ENCODE measurements at regions not wholly inside any gene's neighbourhood (a gene's known extent, or its start where the extent isn't known, plus 50 kb on each side); places are given as distances from the start of the nearest gene placed in this dataset.
"Not testable (repeated sequence)": the region's sequence is repeated elsewhere in the genome, so short reads cannot be mapped to it uniquely, and the experiment has no call there.

DNA sequence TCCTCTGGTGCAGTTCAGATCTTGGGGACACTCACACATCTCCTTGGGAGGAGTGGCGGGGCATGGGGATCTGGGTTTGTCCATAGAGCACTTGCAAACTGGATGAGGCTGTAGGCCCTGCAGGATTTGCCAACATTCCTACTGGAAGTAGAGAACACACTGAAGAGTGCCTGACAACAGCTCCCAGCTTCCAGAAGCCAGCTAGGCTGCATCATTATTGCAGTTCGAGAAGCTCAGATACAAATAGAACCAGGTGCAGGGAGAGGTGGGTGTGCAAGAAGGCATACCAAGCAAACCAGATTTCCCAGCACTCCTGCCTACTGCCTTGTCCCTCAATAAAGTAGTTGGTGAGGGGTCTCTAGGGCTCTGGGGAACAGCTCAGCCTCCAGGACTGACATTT is 52.5 kb downstream of the RHOB start:
- H3K4me3 ChIP-seq (IDR thresholded peaks at IDR 0.05; ENCODE audit: insufficient read depth, low read depth, low read length) = no peak overlapping the region
- H3K9ac ChIP-seq = no peak overlapping the region
- H3K27ac ChIP-seq = no peak overlapping the region
- no peak overlapping the region for H2AFZ ChIP-seq (ENCODE audit: low read depth)
- H4K20me1 ChIP-seq (ENCODE audit: insufficient read depth) = no peaks in the 10 kb centered on the region
- no peaks in the 10 kb centered on the region for H3K36me3 ChIP-seq (ENCODE audit: insufficient read depth)
- H3K27me3 ChIP-seq (ENCODE audit: insufficient read depth, low read depth) = no peaks in the 10 kb centered on the region
- TF ChIP-seq CTCF (conservative IDR thresholded peaks at IDR 0.05; ENCODE audit: low read depth, low read length) = no peak
- H3K4me1 ChIP-seq (ENCODE audit: low read depth, poor library complexity, severe bottlenecking) = peaks cover 8% of the 10 kb centered on the region
- H3K4me2 ChIP-seq = no peak overlapping the region
- H3K79me2 ChIP-seq (ENCODE audit: insufficient read depth, low read depth) = no peaks in the 10 kb centered on the region

DNA sequence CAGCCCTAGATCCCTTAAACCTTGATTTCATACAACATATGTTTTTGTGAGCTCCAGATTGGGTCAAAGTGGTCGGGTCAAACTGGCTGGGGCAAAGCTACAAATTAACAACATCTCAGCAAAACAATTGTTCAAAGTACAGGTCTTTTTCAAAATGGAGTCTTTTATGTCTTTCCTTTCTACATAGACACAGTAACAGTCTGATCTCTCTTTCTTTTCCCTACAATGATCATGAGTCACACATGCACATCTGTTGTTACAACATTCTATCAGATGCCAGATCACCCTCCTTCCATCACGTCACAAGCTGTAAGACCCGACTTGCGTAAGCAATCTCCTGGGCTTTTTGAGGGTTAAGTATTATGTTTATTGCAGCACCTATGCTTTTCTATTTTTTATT is 55.1 kb downstream of the RHOB start:
- H3K9ac ChIP-seq = no peak overlapping the region
- TF ChIP-seq CTCF (conservative IDR thresholded peaks at IDR 0.05; ENCODE audit: low read depth, low read length) = no peak

DNA sequence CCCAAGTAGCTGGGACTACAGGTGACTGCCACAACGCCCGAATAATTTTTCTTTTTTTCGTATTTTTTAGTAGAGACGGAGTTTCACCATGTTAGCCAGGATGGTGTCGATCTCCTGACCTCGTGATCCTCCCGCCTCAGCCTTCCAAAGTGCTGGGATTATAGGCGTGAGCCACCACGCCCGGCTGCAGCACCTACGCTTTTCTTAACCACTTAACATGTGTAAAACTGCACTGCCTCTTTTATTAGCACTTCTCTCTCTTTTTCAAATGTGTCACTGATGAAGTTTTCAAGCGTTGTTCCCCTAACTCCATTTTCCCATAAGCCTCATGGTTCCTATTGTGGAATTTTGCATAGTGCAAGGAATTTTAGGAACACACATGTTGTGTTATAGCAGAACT is 55.6 kb downstream of the RHOB start:
- peaks cover 35% of the 10 kb centered on the region for H3K4me1 ChIP-seq (ENCODE audit: low read depth, poor library complexity, severe bottlenecking)
- H3K27me3 ChIP-seq (ENCODE audit: insufficient read depth, low read depth); H3K36me3 ChIP-seq (ENCODE audit: insufficient read depth); H3K4me3 ChIP-seq (IDR thresholded peaks at IDR 0.05; ENCODE audit: insufficient read depth, low read depth, low read length); H3K79me2 ChIP-seq (ENCODE audit: insufficient read depth, low read depth); H3K27ac ChIP-seq; H3K4me2 ChIP-seq; H2AFZ ChIP-seq (ENCODE audit: low read depth); H3K9ac ChIP-seq; H4K20me1 ChIP-seq (ENCODE audit: insufficient read depth): not testable (repeated sequence)

More for the DNA sequence above, 55.1 kb downstream of the RHOB start:
- Histone ChIP-seq H3K27ac (no peak overlapping the region), H3K4me2 (no peak overlapping the region), H3K4me1 (ENCODE audit: low read depth, poor library complexity, severe bottlenecking) (peaks cover 30% of the 10 kb centered on the region), H3K79me2 (ENCODE audit: insufficient read depth, low read depth) (no peaks in the 10 kb centered on the region), H3K4me3 (IDR thresholded peaks at IDR 0.05; ENCODE audit: insufficient read depth, low read depth, low read length) (no peak overlapping the region), H2AFZ (ENCODE audit: low read depth) (no peak overlapping the region), H3K36me3 (ENCODE audit: insufficient read depth) (no peaks in the 10 kb centered on the region), H3K27me3 (ENCODE audit: insufficient read depth, low read depth) (no peaks in the 10 kb centered on the region), H4K20me1 (ENCODE audit: insufficient read depth) (no peaks in the 10 kb centered on the region)

DNA sequence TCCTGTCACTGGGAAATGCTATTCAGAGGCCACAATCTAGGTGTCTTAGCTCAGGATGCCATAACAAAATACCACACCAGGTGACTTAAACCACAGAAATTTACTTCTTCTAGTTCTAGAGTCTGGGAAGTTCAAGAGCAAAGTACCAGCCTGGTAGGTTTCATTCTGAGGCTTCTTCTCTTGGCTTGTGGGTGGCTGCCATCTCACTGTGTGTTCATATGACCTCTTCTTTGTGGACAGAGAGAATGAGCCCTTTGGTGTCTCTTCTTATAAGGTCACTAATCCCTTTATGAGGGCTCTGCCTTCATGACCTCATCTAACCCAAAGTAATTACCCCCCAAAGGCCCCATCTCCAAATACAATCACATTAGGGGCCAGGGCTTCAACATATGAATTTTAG is 57.3 kb downstream of the RHOB start:
- H3K79me2 ChIP-seq (ENCODE audit: insufficient read depth, low read depth) = no peaks in the 10 kb centered on the region
- no peak overlapping the region for H3K9ac ChIP-seq
- H2AFZ ChIP-seq (ENCODE audit: low read depth) = no peak overlapping the region
- peaks cover 50% of the 10 kb centered on the region for H3K4me1 ChIP-seq (ENCODE audit: low read depth, poor library complexity, severe bottlenecking)
- H3K27me3 ChIP-seq (ENCODE audit: insufficient read depth, low read depth) = no peaks in the 10 kb centered on the region
- H3K27ac ChIP-seq = no peak overlapping the region
- no peaks in the 10 kb centered on the region for H3K36me3 ChIP-seq (ENCODE audit: insufficient read depth)
- H3K4me2 ChIP-seq = 0 out of 2 replicates have a peak overlapping the region, but pooled peaks have one; percentile 4
- no peak for TF ChIP-seq CTCF (conservative IDR thresholded peaks at IDR 0.05; ENCODE audit: low read depth, low read length)
- H3K4me3 ChIP-seq (IDR thresholded peaks at IDR 0.05; ENCODE audit: insufficient read depth, low read depth, low read length) = no peak overlapping the region
- H4K20me1 ChIP-seq (ENCODE audit: insufficient read depth) = no peaks in the 10 kb centered on the region

GRCh38 chr2:20506201-20506685 is 59.4 kb downstream of the RHOB start:
- Histone ChIP-seq H3K79me2 (ENCODE audit: insufficient read depth, low read depth) (no peaks in the 10 kb centered on the region), H2AFZ (ENCODE audit: low read depth) (peak overlapping the region; percentile 41), H4K20me1 (ENCODE audit: insufficient read depth) (no peaks in the 10 kb centered on the region), H3K9ac (peak overlapping the region; percentile 56; the same call in 1 of the 2 replicates), H3K4me1 (ENCODE audit: low read depth, poor library complexity, severe bottlenecking) (peaks cover 68% of the 10 kb centered on the region), H3K4me3 (IDR thresholded peaks at IDR 0.05; ENCODE audit: insufficient read depth, low read depth, low read length) (no peak overlapping the region), H3K27me3 (ENCODE audit: insufficient read depth, low read depth) (no peaks in the 10 kb centered on the region), H3K27ac (peak overlapping the region; percentile 69), H3K4me2 (peak overlapping the region; percentile 86), H3K36me3 (ENCODE audit: insufficient read depth) (no peaks in the 10 kb centered on the region)
- TF ChIP-seq CTCF (conservative IDR thresholded peaks at IDR 0.05; ENCODE audit: low read depth, low read length) = no peak
